WTC11 (cell line): ENCODE measurements at regions not wholly inside any gene's neighbourhood (a gene's known extent, or its start where the extent isn't known, plus 50 kb on each side); places are given as distances from the start of the nearest gene placed in this dataset.

ENCODE experiments used
- ATAC-seq: fragments of 200-7000 bp; cut with Tn5 transposase; 2 replicates; pipeline ENCODE4 v1.10.0; 2021; ENCODE audit warnings: mild to moderate bottlenecking, moderate library complexity
- CTCF ChIA-PET: fragments of 300-600 bp; sonication (Branson Sonifier 250); formaldehyde crosslinking; loops from one replicate; lab custom pipeline; 2021; ENCODE audit warnings: antibody characterized with exemption; lab: Charles Lee
- POLR2A ChIA-PET: fragments of 350-600 bp; sonication (Branson Sonifier 250); formaldehyde crosslinking; loops from one replicate; lab custom pipeline; 2021; ENCODE audit warnings: antibody characterized with exemption; lab: Charles Lee
- DNase-seq: peaks from one replicate; pipeline ENCODE4 v3.0.0; 2021; ENCODE audit warnings: low spot score
- H3K27ac Mint-ChIP-seq: 2 replicates; pipeline ENCODE4 v1.8.0; 2021; ENCODE audit warnings: mixed read lengths
- H3K27me3 Mint-ChIP-seq: 2 replicates; pipeline ENCODE4 v1.8.0; 2021; ENCODE audit warnings: low read depth, mild to moderate bottlenecking, moderate library complexity, mixed read lengths
- H3K36me3 Mint-ChIP-seq: 2 replicates; pipeline ENCODE4 v1.8.0; 2021; ENCODE audit warnings: mixed read lengths
- H3K4me1 Mint-ChIP-seq: 2 replicates; pipeline ENCODE4 v1.8.0; 2022; ENCODE audit warnings: mixed read lengths
- H3K4me3 Mint-ChIP-seq: 2 replicates; pipeline ENCODE4 v1.8.0; 2021; ENCODE audit warnings: mild to moderate bottlenecking, moderate library complexity, mixed read lengths
- H3K9me3 Mint-ChIP-seq: 2 replicates; pipeline ENCODE4 v1.8.0; 2021; ENCODE audit warnings: mixed read lengths
- ATF2 ChIP-seq: sonication (generic); formaldehyde crosslinking; IDR thresholded peaks from 2 replicates; pipeline ENCODE4 v1.8.1; 2022; ENCODE audit warnings: low read depth, missing genetic modification reagents, borderline replicate concordance
- ATF3 ChIP-seq: sonication (generic); formaldehyde crosslinking; conservative IDR thresholded peaks from 2 replicates; pipeline ENCODE4 v1.8.1; 2022; ENCODE audit warnings: mild to moderate bottlenecking, missing genetic modification reagents
- ATF6 ChIP-seq: sonication (generic); formaldehyde crosslinking; IDR thresholded peaks from 2 replicates; pipeline ENCODE4 v1.8.1; 2023; ENCODE audit warnings: mild to moderate bottlenecking, missing genetic modification reagents
- ESRRA ChIP-seq: sonication (generic); formaldehyde crosslinking; IDR thresholded peaks from 2 replicates; pipeline ENCODE4 v1.8.1; 2022; ENCODE audit warnings: mild to moderate bottlenecking, missing genetic modification reagents, borderline replicate concordance
- IRF2 ChIP-seq: sonication (generic); formaldehyde crosslinking; IDR thresholded peaks from 2 replicates; pipeline ENCODE4 v1.8.0; 2022; ENCODE audit warnings: low read depth, missing genetic modification reagents, borderline replicate concordance
- MLX ChIP-seq: sonication (generic); formaldehyde crosslinking; IDR thresholded peaks from 2 replicates; pipeline ENCODE4 v1.8.1; 2023; ENCODE audit warnings: mild to moderate bottlenecking, missing genetic modification reagents, moderate library complexity
- MXD4 ChIP-seq: fragments of 250-450 bp; sonication (Bioruptor Pico); IDR thresholded peaks from 2 replicates; pipeline ENCODE4 v1.8.0; 2021; ENCODE audit warnings: mild to moderate bottlenecking, moderate library complexity, borderline replicate concordance
- NFYB ChIP-seq: sonication (generic); formaldehyde crosslinking; conservative IDR thresholded peaks from 2 replicates; pipeline ENCODE4 v1.8.0; 2022; ENCODE audit warnings: low read depth, missing genetic modification reagents
- RORB ChIP-seq: fragments of 250-450 bp; sonication (Bioruptor Pico); IDR thresholded peaks from 2 replicates; pipeline ENCODE4 v1.9.0; 2021; ENCODE audit warnings: mild to moderate bottlenecking
- TP53 ChIP-seq: sonication (generic); formaldehyde crosslinking; IDR thresholded peaks from 2 replicates; pipeline ENCODE4 v1.8.1; 2023; ENCODE audit warnings: mild to moderate bottlenecking, missing genetic modification reagents
- USF1 ChIP-seq: sonication (generic); formaldehyde crosslinking; IDR thresholded peaks from 2 replicates; pipeline ENCODE4 v1.8.0; 2022; ENCODE audit warnings: mild to moderate bottlenecking, missing genetic modification reagents
- USF2 ChIP-seq: sonication (generic); formaldehyde crosslinking; IDR thresholded peaks from 2 replicates; pipeline ENCODE4 v1.8.1; 2023; ENCODE audit warnings: mild to moderate bottlenecking, missing genetic modification reagents, moderate library complexity
- ZNF219 ChIP-seq: sonication (generic); formaldehyde crosslinking; IDR thresholded peaks from 2 replicates; pipeline ENCODE4 v1.8.0; 2023; ENCODE audit warnings: missing genetic modification reagents, mild to moderate bottlenecking, borderline replicate concordance
- ZNF232 ChIP-seq: sonication (generic); formaldehyde crosslinking; IDR thresholded peaks from 2 replicates; pipeline ENCODE4 v1.8.0; 2022; ENCODE audit warnings: mild to moderate bottlenecking, missing genetic modification reagents
- ZNF263 ChIP-seq: sonication (generic); formaldehyde crosslinking; IDR thresholded peaks from 2 replicates; pipeline ENCODE4 v1.8.1; 2022; ENCODE audit warnings: low read depth, mild to moderate bottlenecking, moderate library complexity, missing genetic modification reagents
- ZNF281 ChIP-seq: sonication (generic); formaldehyde crosslinking; IDR thresholded peaks from 2 replicates; pipeline ENCODE4 v1.8.0; 2023; ENCODE audit warnings: mild to moderate bottlenecking, missing genetic modification reagents
- ZNF396 ChIP-seq: fragments of 250-450 bp; sonication (Bioruptor Pico); IDR thresholded peaks from 2 replicates; pipeline ENCODE4 v1.8.0; 2021; ENCODE audit warnings: mild to moderate bottlenecking, moderate library complexity, borderline replicate concordance
- ZNF416 ChIP-seq: fragments of 250-450 bp; sonication (Bioruptor Pico); IDR thresholded peaks from 2 replicates; pipeline ENCODE4 v1.9.0; 2021; ENCODE audit warnings: mild to moderate bottlenecking, inconsistent platforms
- ZNF425 ChIP-seq: fragments of 250-450 bp; sonication (Bioruptor Pico); conservative IDR thresholded peaks from 2 replicates; pipeline ENCODE4 v1.9.0; 2021; ENCODE audit warnings: mild to moderate bottlenecking

GRCh38 chr6:22150368-22151035 lies 146.3 kb downstream of the PRL start:
- Mint-ChIP-seq H3K4me3 (no peak overlapping the region), H3K36me3 (no peaks in the 10 kb centered on the region), H3K9me3 (no peaks in the 10 kb centered on the region), H3K27me3 (no peaks in the 10 kb centered on the region), H3K4me1 (peaks cover 53% of the 10 kb centered on the region), H3K27ac (peak overlapping the region; percentile 42; the same call in 1 of the 2 replicates)
- no peak for TF ChIP-seq TP53 (CRISPR knock-in tag)
- no peak for TF ChIP-seq IRF2 (CRISPR knock-in tag)
- TF ChIP-seq ZNF416 (CRISPR knock-in tag): no peak
- TF ChIP-seq ZNF425 (CRISPR knock-in tag): no peak
- TF ChIP-seq ZNF281 (CRISPR knock-in tag): no peak
- TF ChIP-seq USF2: no peak
- TF ChIP-seq ZNF219 (CRISPR knock-in tag): no peak
- TF ChIP-seq USF1 (CRISPR knock-in tag): no peak
- TF ChIP-seq ZNF396 (CRISPR knock-in tag): no peak
- no peak for TF ChIP-seq ZNF263 (CRISPR knock-in tag)
- TF ChIP-seq ATF6 (CRISPR knock-in tag): no peak
- no peak for TF ChIP-seq ESRRA (CRISPR knock-in tag)
- TF ChIP-seq ZNF232 (CRISPR knock-in tag): no peak
- TF ChIP-seq ATF3 (CRISPR knock-in tag): no peak
- no peak for TF ChIP-seq MXD4 (CRISPR knock-in tag)
- TF ChIP-seq RORB (CRISPR knock-in tag): no peak
- TF ChIP-seq ATF2 (CRISPR knock-in tag): no peak
- TF ChIP-seq MLX (CRISPR knock-in tag): no peak
- no peak for TF ChIP-seq NFYB (CRISPR knock-in tag)
- DNase-seq: no peak
- ATAC-seq: no peak
- ChIA-PET POLR2A (no interaction called here), CTCF (no interaction called here)
